Prostate gland (tissue), 2 donors: ENCODE measurements at regions not wholly inside any gene's neighbourhood (a gene's known extent, or its start where the extent isn't known, plus 50 kb on each side); places are given as distances from the start of the nearest gene placed in this dataset.

Experiments used
- POLR2A ChIP-seq: fragments of 450-650 bp; IDR thresholded peaks from one replicate; pipeline ENCODE4 v1.6.1; 2016; ENCODE audit warnings: antibody characterized with exemption, mild to moderate bottlenecking
- TF ChIP-seq, protein P1 (sequence below), 4 experiments: fragments of 200-600 bp in 2 of 4; fragments of 450-650 bp in 2 of 4; sonication (generic) in 2 of 4; IDR thresholded peaks; 1 replicate in 3 of 4; 2 replicates in 1 of 4; pipeline ENCODE4 v1.5.1; 2016 to 2019; ENCODE audit warnings: antibody characterized with exemption in 4 of 4, mild to moderate bottlenecking in 2 of 4, moderate library complexity in 2 of 4

GRCh38 chr4:81599742-81600380, 128.2 kb upstream of the RASGEF1B start:
- no peak for TF ChIP-seq POLR2A
- TF ChIP-seq, protein P1, sequence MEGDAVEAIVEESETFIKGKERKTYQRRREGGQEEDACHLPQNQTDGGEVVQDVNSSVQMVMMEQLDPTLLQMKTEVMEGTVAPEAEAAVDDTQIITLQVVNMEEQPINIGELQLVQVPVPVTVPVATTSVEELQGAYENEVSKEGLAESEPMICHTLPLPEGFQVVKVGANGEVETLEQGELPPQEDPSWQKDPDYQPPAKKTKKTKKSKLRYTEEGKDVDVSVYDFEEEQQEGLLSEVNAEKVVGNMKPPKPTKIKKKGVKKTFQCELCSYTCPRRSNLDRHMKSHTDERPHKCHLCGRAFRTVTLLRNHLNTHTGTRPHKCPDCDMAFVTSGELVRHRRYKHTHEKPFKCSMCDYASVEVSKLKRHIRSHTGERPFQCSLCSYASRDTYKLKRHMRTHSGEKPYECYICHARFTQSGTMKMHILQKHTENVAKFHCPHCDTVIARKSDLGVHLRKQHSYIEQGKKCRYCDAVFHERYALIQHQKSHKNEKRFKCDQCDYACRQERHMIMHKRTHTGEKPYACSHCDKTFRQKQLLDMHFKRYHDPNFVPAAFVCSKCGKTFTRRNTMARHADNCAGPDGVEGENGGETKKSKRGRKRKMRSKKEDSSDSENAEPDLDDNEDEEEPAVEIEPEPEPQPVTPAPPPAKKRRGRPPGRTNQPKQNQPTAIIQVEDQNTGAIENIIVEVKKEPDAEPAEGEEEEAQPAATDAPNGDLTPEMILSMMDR (IDR thresholded peaks at IDR 0.05): no peak
